ENCODE measurements at regions not wholly inside any gene's neighbourhood (a gene's known extent, or its start where the extent isn't known, plus 50 kb on each side); places are given as distances from the start of the nearest gene placed in this dataset.

- TF ChIP-seq TAF1 (IDR thresholded peaks at IDR 0.05; ENCODE audit: borderline replicate concordance, insufficient read depth, low read length) = no peak
- no peak for TF ChIP-seq POLR2AphosphoS5 (IDR thresholded peaks at IDR 0.05; ENCODE audit: low read depth, low read length)
- TF ChIP-seq SIN3A (IDR thresholded peaks at IDR 0.05; ENCODE audit: borderline replicate concordance, insufficient read depth, low read length) = no peak
- TF ChIP-seq FOXP2 (optimal IDR thresholded peaks at IDR 0.05; ENCODE audit: borderline replicate concordance, extremely low read depth, extremely low read length, insufficient read depth) = no peak
- TF ChIP-seq REST (IDR thresholded peaks at IDR 0.05; ENCODE audit: insufficient read depth in 1 of 2, low read depth in 2 of 2, low read length in 2 of 2) = no peak
Measured at GRCh38 chr2:15082105-15083058, 449.9 kb downstream of the LRATD1 start.

- TF ChIP-seq REST (IDR thresholded peaks at IDR 0.05; ENCODE audit: insufficient read depth in 1 of 2, low read depth in 2 of 2, low read length in 2 of 2) (no peak), FOXP2 (optimal IDR thresholded peaks at IDR 0.05; ENCODE audit: borderline replicate concordance, extremely low read depth, extremely low read length, insufficient read depth) (no peak), TAF1 (IDR thresholded peaks at IDR 0.05; ENCODE audit: borderline replicate concordance, insufficient read depth, low read length) (no peak), POLR2AphosphoS5 (IDR thresholded peaks at IDR 0.05; ENCODE audit: low read depth, low read length) (no peak), SIN3A (IDR thresholded peaks at IDR 0.05; ENCODE audit: borderline replicate concordance, insufficient read depth, low read length) (no peak)
Measured at GRCh38 chr2:15084826-15085489, 452.4 kb downstream of the LRATD1 start.

- no peak for TF ChIP-seq FOXP2 (optimal IDR thresholded peaks at IDR 0.05; ENCODE audit: borderline replicate concordance, extremely low read depth, extremely low read length, insufficient read depth)
- TF ChIP-seq POLR2AphosphoS5 (IDR thresholded peaks at IDR 0.05; ENCODE audit: low read depth, low read length) = no peak
- TF ChIP-seq REST (IDR thresholded peaks at IDR 0.05; ENCODE audit: insufficient read depth in 1 of 2, low read depth in 2 of 2, low read length in 2 of 2) = no peak
- TF ChIP-seq SIN3A (IDR thresholded peaks at IDR 0.05; ENCODE audit: borderline replicate concordance, insufficient read depth, low read length) = no peak
- TF ChIP-seq TAF1 (IDR thresholded peaks at IDR 0.05; ENCODE audit: borderline replicate concordance, insufficient read depth, low read length) = no peak
Measured at GRCh38 chr2:15092181-15092580, 459.7 kb downstream of the LRATD1 start.

- TF ChIP-seq POLR2AphosphoS5 (IDR thresholded peaks at IDR 0.05; ENCODE audit: low read depth, low read length) (no peak), REST (IDR thresholded peaks at IDR 0.05; ENCODE audit: insufficient read depth in 1 of 2, low read depth in 2 of 2, low read length in 2 of 2) (no peak), FOXP2 (optimal IDR thresholded peaks at IDR 0.05; ENCODE audit: borderline replicate concordance, extremely low read depth, extremely low read length, insufficient read depth) (no peak), SIN3A (IDR thresholded peaks at IDR 0.05; ENCODE audit: borderline replicate concordance, insufficient read depth, low read length) (no peak), TAF1 (IDR thresholded peaks at IDR 0.05; ENCODE audit: borderline replicate concordance, insufficient read depth, low read length) (no peak)
Measured at GRCh38 chr2:15092691-15093090, 460.2 kb downstream of the LRATD1 start.

Data from PFSK-1 (cell line).